ENCODE measurements at regions not wholly inside any gene's neighbourhood (a gene's known extent, or its start where the extent isn't known, plus 50 kb on each side); places are given as distances from the start of the nearest gene placed in this dataset.

- TF ChIP-seq CTCF (conservative IDR thresholded peaks at IDR 0.05) = no peak
- no peak for TF ChIP-seq ZFX (IDR thresholded peaks at IDR 0.05)
These were observed 632.4 kb upstream of the LRRTM4 start for GRCh38 chr2:78154586-78154985.
